C4-2B (cell line): ENCODE measurements at regions not wholly inside any gene's neighbourhood (a gene's known extent, or its start where the extent isn't known, plus 50 kb on each side); places are given as distances from the start of the nearest gene placed in this dataset.

Experiments
- H3K27ac ChIP-seq: fragments of 450-650 bp; 2 replicates; pipeline ENCODE4 v1.5.1; 2017
- CTCF ChIP-seq: fragments of 450-650 bp; conservative IDR thresholded peaks from 2 replicates; pipeline ENCODE4 v1.5.1; 2017; ENCODE audit warnings: mild to moderate bottlenecking
- ZFX ChIP-seq: fragments of 450-650 bp; IDR thresholded peaks from 2 replicates; pipeline ENCODE4 v1.6.1; 2017

- no peak for TF ChIP-seq CTCF
- no peak for TF ChIP-seq ZFX
- no peak overlapping the region for H3K27ac ChIP-seq
Observed at GRCh38 chr7:53768186-53768585, 732.8 kb downstream of the POM121L12 start.

- no peak for TF ChIP-seq CTCF
- TF ChIP-seq ZFX, result no peak
- H3K27ac ChIP-seq, result no peak overlapping the region
Observed at GRCh38 chr7:53771701-53772100, 736.3 kb downstream of the POM121L12 start.

GRCh38 chr7:53776323-53776722, 740.9 kb downstream of the POM121L12 start:
- H3K27ac ChIP-seq, result no peak overlapping the region
- TF ChIP-seq ZFX, result no peak
- no peak for TF ChIP-seq CTCF

- TF ChIP-seq CTCF (no peak), ZFX (no peak)
- no peak overlapping the region for H3K27ac ChIP-seq
Observed at GRCh38 chr7:53789741-53790140, 752.4 kb upstream of the VSTM2A start.

- no peak overlapping the region for H3K27ac ChIP-seq
- TF ChIP-seq CTCF (no peak), ZFX (no peak)
Observed at GRCh38 chr7:53794816-53795215, 747.4 kb upstream of the VSTM2A start.

- TF ChIP-seq ZFX, result no peak
- no peak for TF ChIP-seq CTCF
- no peak overlapping the region for H3K27ac ChIP-seq
Observed at GRCh38 chr7:53800746-53801145, 741.4 kb upstream of the VSTM2A start.

GRCh38 chr7:53806119-53806518, 736.1 kb upstream of the VSTM2A start:
- H3K27ac ChIP-seq, result no peak overlapping the region
- no peak for TF ChIP-seq ZFX
- no peak for TF ChIP-seq CTCF
